Mucosa of rectum (tissue), 2 donors: ENCODE measurements at regions not wholly inside any gene's neighbourhood (a gene's known extent, or its start where the extent isn't known, plus 50 kb on each side); places are given as distances from the start of the nearest gene placed in this dataset.

Experiments used
- H3K27ac ChIP-seq, 2 donors: one replicate each; pipeline ENCODE4 v1.7.0; 2013; ENCODE audit warnings: inconsistent platforms in 2 of 2, low read depth in 2 of 2, low read length in 2 of 2
- H3K27me3 ChIP-seq, 2 donors: one replicate each; pipeline ENCODE4 v1.7.0; 2013; ENCODE audit warnings: low read length in 2 of 2; ENCODE audit not compliant: control insufficient read depth in 2 of 2, insufficient read depth in 2 of 2
- H3K36me3 ChIP-seq, 2 donors: one replicate each; pipeline ENCODE4 v1.7.0; 2013; ENCODE audit warnings: low read length in 2 of 2; ENCODE audit not compliant: control insufficient read depth in 2 of 2, insufficient read depth in 2 of 2
- H3K4me1 ChIP-seq, 2 donors: one replicate each; pipeline ENCODE4 v1.7.0; 2013; ENCODE audit warnings: low read length in 2 of 2, mild to moderate bottlenecking in 1 of 2; ENCODE audit not compliant: control insufficient read depth in 2 of 2, insufficient read depth in 2 of 2
- H3K4me3 ChIP-seq, 2 donors: one replicate each; pipeline ENCODE4 v1.7.0; 2013; ENCODE audit warnings: low read length in 2 of 2
- H3K9ac ChIP-seq, 2 donors: one replicate each; pipeline ENCODE4 v1.7.0; 2013; ENCODE audit warnings: low read length in 2 of 2, low read depth in 1 of 2, mild to moderate bottlenecking in 1 of 2
- H3K9me3 ChIP-seq, 2 donors: one replicate each; pipeline ENCODE4 v1.7.0; 2013; ENCODE audit warnings: low read length in 2 of 2; ENCODE audit not compliant: control insufficient read depth in 2 of 2
- donor health status: healthy.
- donor health status: Normal muscosa, but diverticular disease.

- H3K27me3 ChIP-seq, result peaks cover 0 to 2% of the 10 kb centered on the region in 2 donors
- no peak overlapping the region for H3K9ac ChIP-seq
- H3K9me3 ChIP-seq, result no peaks in the 10 kb centered on the region
- no peaks in the 10 kb centered on the region for H3K4me1 ChIP-seq
- no peaks in the 10 kb centered on the region for H3K36me3 ChIP-seq
- no peak overlapping the region for H3K27ac ChIP-seq
- no peak overlapping the region for H3K4me3 ChIP-seq
Measured at GRCh38 chr10:33388785-33389184, 54.3 kb upstream of the NRP1 start.

- peaks cover 0 to 2% of the 10 kb centered on the region in 2 donors for H3K27me3 ChIP-seq
- H3K4me1 ChIP-seq, result no peaks in the 10 kb centered on the region
- no peaks in the 10 kb centered on the region for H3K9me3 ChIP-seq
- no peak overlapping the region for H3K4me3 ChIP-seq
- no peaks in the 10 kb centered on the region for H3K36me3 ChIP-seq
- no peak overlapping the region for H3K9ac ChIP-seq
- no peak overlapping the region for H3K27ac ChIP-seq
Measured at GRCh38 chr10:33388382-33388781, 53.9 kb upstream of the NRP1 start.

GRCh38 chr10:33387720-33388119 lies 53.3 kb upstream of the NRP1 start:
- Histone ChIP-seq H3K36me3 (no peaks in the 10 kb centered on the region), H3K27ac (no peak overlapping the region), H3K9ac (no peak overlapping the region), H3K4me1 (no peaks in the 10 kb centered on the region), H3K4me3 (no peak overlapping the region), H3K9me3 (no peaks in the 10 kb centered on the region), H3K27me3 (peaks cover 0 to 2% of the 10 kb centered on the region in 2 donors)

GRCh38 chr10:33386926-33387325 lies 52.5 kb upstream of the NRP1 start:
- no peak overlapping the region for H3K9ac ChIP-seq
- H3K4me3 ChIP-seq, result no peak overlapping the region
- no peaks in the 10 kb centered on the region for H3K36me3 ChIP-seq
- H3K4me1 ChIP-seq, result peaks cover 0 to 5% of the 10 kb centered on the region in 2 donors
- H3K9me3 ChIP-seq, result no peaks in the 10 kb centered on the region
- H3K27me3 ChIP-seq, result no peaks in the 10 kb centered on the region
- no peak overlapping the region for H3K27ac ChIP-seq

GRCh38 chr10:33385686-33386085 lies 51.2 kb upstream of the NRP1 start:
- no peaks in the 10 kb centered on the region for H3K9me3 ChIP-seq
- H3K4me3 ChIP-seq, result no peak overlapping the region
- no peak overlapping the region for H3K9ac ChIP-seq
- H3K27me3 ChIP-seq, result no peaks in the 10 kb centered on the region
- no peaks in the 10 kb centered on the region for H3K36me3 ChIP-seq
- no peak overlapping the region for H3K27ac ChIP-seq
- H3K4me1 ChIP-seq, result peaks cover 0 to 5% of the 10 kb centered on the region in 2 donors

GRCh38 chr10:33385015-33385414 lies 50.5 kb upstream of the NRP1 start:
- Histone ChIP-seq H3K9me3 (no peaks in the 10 kb centered on the region), H3K27me3 (no peaks in the 10 kb centered on the region), H3K36me3 (no peaks in the 10 kb centered on the region), H3K4me3 (no peak overlapping the region), H3K27ac (no peak overlapping the region), H3K9ac (no peak overlapping the region), H3K4me1 (peaks cover 0 to 5% of the 10 kb centered on the region in 2 donors)
